HFFc6 (cell line): ENCODE measurements at regions not wholly inside any gene's neighbourhood (a gene's known extent, or its start where the extent isn't known, plus 50 kb on each side); places are given as distances from the start of the nearest gene placed in this dataset.

ENCODE experiments used
- DNase-seq: peaks from one replicate; pipeline ENCODE4 v3.0.0-alpha.2; 2018
- H3K27ac Mint-ChIP-seq: 2 replicates; pipeline ENCODE4 v1.8.0; 2020; ENCODE audit warnings: mild to moderate bottlenecking, mixed read lengths
- H3K27me3 Mint-ChIP-seq: 2 replicates; pipeline ENCODE4 v1.8.0; 2021; ENCODE audit warnings: mild to moderate bottlenecking, moderate library complexity, mixed read lengths; ENCODE audit not compliant: insufficient read depth
- H3K36me3 Mint-ChIP-seq: 2 replicates; pipeline ENCODE4 v1.8.0; 2021; ENCODE audit warnings: low read depth, mixed read lengths
- H3K4me1 Mint-ChIP-seq: 2 replicates; pipeline ENCODE4 v1.8.0; 2020; ENCODE audit warnings: low read depth, mixed read lengths
- H3K4me3 Mint-ChIP-seq: 2 replicates; pipeline ENCODE4 v1.8.0; 2020; ENCODE audit warnings: mild to moderate bottlenecking, moderate library complexity, mixed read lengths
- H3K9me3 Mint-ChIP-seq: 2 replicates; pipeline ENCODE4 v1.8.0; 2020; ENCODE audit warnings: mild to moderate bottlenecking, mixed read lengths
- TF ChIP-seq, protein P1 (sequence below): fragments of 200-600 bp; sonication (generic); IDR thresholded peaks from 2 replicates; pipeline ENCODE4 v1.5.0; 2021; ENCODE audit warnings: antibody characterized with exemption, mild to moderate bottlenecking

DNA sequence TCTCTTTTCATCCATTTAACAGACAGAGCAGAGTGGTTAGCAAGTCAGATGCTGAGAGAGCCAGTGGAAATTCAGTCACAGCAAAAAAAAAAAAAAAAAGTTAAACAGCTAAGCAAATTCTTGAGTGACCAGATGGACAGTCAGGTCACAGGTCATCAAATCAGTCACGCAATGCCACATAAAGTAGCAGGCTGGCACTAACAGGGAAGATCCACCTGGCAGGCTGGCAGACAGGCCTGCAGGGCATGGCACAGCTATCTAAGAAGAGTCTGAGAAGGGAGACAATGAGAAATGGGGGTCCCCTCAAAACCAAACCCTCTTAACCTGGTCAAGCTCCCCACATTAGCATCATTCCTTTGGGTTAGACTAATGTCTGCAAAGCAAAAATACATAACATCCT is 371.9 kb downstream of the TTLL7 start:
- Mint-ChIP-seq H3K4me1 (no peaks in the 10 kb centered on the region), H3K9me3 (peaks cover 31% of the 10 kb centered on the region), H3K4me3 (no peak overlapping the region), H3K27ac (no peak overlapping the region), H3K36me3 (no peaks in the 10 kb centered on the region), H3K27me3 (no peaks in the 10 kb centered on the region)
- TF ChIP-seq, protein P1, sequence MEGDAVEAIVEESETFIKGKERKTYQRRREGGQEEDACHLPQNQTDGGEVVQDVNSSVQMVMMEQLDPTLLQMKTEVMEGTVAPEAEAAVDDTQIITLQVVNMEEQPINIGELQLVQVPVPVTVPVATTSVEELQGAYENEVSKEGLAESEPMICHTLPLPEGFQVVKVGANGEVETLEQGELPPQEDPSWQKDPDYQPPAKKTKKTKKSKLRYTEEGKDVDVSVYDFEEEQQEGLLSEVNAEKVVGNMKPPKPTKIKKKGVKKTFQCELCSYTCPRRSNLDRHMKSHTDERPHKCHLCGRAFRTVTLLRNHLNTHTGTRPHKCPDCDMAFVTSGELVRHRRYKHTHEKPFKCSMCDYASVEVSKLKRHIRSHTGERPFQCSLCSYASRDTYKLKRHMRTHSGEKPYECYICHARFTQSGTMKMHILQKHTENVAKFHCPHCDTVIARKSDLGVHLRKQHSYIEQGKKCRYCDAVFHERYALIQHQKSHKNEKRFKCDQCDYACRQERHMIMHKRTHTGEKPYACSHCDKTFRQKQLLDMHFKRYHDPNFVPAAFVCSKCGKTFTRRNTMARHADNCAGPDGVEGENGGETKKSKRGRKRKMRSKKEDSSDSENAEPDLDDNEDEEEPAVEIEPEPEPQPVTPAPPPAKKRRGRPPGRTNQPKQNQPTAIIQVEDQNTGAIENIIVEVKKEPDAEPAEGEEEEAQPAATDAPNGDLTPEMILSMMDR, result no peak
- DNase-seq, result no peak

DNA sequence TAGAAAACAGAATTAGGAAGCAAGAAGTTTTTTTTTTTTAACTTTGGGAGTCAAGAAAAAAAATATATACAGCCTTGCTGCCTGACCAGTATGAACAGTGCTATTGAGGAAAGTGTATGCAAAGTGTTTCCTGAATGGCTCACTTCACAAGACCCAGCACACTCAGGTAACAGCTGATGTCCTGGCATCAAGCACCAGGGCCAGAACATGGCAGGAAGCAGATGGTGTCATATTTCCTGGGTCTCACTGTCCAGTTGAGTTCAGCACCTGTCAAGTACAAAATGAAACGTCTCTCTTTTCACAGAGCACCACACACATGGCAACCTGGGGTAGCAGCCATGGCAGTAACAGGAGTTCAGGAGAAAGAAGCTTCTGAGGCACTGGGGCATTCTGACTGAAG is 372.3 kb downstream of the TTLL7 start:
- Mint-ChIP-seq H3K4me1 (no peaks in the 10 kb centered on the region), H3K4me3 (no peak overlapping the region), H3K27me3 (no peaks in the 10 kb centered on the region), H3K9me3 (peaks cover 31% of the 10 kb centered on the region), H3K27ac (no peak overlapping the region), H3K36me3 (no peaks in the 10 kb centered on the region)
- no peak for DNase-seq
- TF ChIP-seq, protein P1, result no peak

DNA sequence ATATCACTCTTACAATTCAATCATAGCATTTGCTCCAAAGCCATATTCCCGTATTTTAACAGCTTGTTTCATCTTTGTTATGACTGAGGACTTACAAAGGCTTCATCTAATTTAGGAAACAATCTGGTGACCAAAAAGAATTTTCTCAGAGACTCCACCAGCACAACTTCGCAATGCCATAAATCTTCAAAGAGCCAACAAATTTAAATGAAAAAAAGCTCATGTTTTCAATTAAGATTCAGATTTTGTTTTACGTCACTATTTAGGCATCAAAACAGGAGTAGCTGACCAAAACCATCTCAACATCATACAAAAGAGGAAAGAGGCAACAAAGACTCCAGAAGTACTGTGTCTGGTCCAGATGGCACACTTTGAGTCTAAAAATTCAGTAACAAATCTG is 373.3 kb downstream of the TTLL7 start:
- Mint-ChIP-seq H3K4me3 (no peak overlapping the region), H3K27me3 (no peaks in the 10 kb centered on the region), H3K27ac (no peak overlapping the region), H3K9me3 (peaks cover 29% of the 10 kb centered on the region), H3K36me3 (no peaks in the 10 kb centered on the region), H3K4me1 (no peaks in the 10 kb centered on the region)
- TF ChIP-seq, protein P1, result no peak
- DNase-seq, result no peak

DNA sequence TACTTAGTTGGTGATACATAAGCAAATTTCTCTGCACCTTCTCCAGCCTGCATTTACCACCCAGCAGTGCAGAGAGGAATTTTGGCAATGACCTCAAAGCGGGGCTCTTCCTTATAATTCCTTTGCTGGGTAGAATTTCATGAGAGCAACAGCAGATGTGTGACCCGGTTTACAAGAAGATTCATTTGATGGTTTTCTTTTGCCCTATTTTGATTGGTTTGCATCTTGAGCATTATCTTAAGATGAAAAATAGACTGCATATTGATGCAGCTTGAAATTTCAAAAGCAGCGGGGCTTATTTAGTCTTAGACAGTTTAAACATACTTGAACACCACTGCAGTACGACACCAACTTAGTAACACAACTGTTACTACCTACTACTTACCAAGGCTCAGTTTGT is 378.9 kb downstream of the TTLL7 start:
- no peak for DNase-seq
- Mint-ChIP-seq H3K36me3 (no peaks in the 10 kb centered on the region), H3K27me3 (no peaks in the 10 kb centered on the region), H3K27ac (no peak overlapping the region), H3K4me1 (no peaks in the 10 kb centered on the region), H3K4me3 (no peak overlapping the region), H3K9me3 (peaks cover 19% of the 10 kb centered on the region)
- TF ChIP-seq, protein P1, result no peak

DNA sequence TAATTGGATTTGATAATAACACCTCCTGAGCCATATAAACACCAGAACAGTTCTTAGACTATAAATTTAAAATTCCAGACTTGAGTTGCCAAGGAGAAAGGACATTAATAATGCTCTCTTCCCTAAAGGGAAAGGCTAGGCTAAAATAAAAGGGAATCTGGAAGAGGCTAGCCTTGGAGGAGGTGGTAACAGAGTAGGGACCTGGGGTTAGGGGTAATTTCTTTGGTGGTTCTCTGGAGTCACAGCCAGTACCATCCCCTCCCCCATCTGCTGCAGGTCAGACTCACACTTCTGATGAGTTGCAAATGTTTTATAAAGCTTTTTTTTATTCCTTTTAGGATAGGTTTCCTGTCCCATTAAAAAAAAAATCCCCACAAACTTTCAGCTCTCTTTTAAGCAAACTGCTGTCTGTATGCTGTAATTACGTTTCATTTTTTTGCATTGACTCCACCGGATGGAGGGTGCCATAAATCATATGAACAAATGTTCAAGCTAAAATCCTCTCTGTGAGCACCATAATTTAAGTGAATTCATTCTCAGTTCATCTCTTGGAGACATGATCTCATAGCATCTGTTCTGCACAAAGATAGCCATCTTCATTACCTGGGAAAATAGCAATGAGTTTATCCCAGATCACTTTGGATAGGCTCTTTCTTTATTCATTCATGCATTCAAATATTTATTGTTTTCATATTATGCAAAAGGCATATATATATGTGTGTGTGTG is 379.6 kb downstream of the TTLL7 start:
- DNase-seq, result no peak
- H3K4me3 Mint-ChIP-seq, result no peak overlapping the region
- TF ChIP-seq, protein P1, result no peak

More for the DNA sequence above, 379.6 kb downstream of the TTLL7 start:
- H3K27me3 Mint-ChIP-seq, result no peaks in the 10 kb centered on the region
- H3K27ac Mint-ChIP-seq, result no peak overlapping the region
- peaks cover 22% of the 10 kb centered on the region for H3K9me3 Mint-ChIP-seq
- no peaks in the 10 kb centered on the region for H3K4me1 Mint-ChIP-seq
- no peaks in the 10 kb centered on the region for H3K36me3 Mint-ChIP-seq
